ENCODE measurements at regions not wholly inside any gene's neighbourhood (a gene's known extent, or its start where the extent isn't known, plus 50 kb on each side); places are given as distances from the start of the nearest gene placed in this dataset.
A peak's percentile ranks its signal among the peaks of the same experiment; 100 is the strongest.

DNA sequence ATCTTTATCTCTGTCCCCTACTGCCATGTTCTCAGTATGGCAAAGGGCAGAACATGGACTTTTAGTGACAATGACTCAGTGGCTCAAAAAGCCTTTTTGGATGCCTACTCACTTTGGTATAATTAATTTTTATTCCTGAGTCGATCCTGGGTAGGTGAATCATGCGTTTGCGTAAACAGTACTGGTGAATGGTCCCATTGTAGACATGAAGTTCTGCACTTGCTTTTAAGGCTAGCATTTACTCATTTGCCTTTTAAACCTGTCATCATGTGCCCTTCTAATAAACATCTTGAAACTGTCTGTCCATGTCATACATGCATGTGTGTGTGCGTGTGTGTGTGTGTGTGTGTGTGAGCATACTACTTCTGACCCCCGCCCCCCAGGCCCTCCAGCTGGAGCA is 223.0 kb downstream of the AUH start:
- POLR2A ChIA-PET: interaction anchor here (1.6 kb wide), 1 partner anchor 12 kb away, joined by 9 read pairs; no protein-coding TSS in a partner anchor
- peaks cover 41% of the 10 kb centered on the region for H3K36me3 Mint-ChIP-seq
- no peak overlapping the region for H3K4me3 Mint-ChIP-seq
- no peaks in the 10 kb centered on the region for H3K27me3 Mint-ChIP-seq
- H3K27ac Mint-ChIP-seq: no peak overlapping the region
- peaks cover 8% of the 10 kb centered on the region for H3K9me3 Mint-ChIP-seq
- peaks cover 21% of the 10 kb centered on the region for H3K4me1 Mint-ChIP-seq
- DNase-seq (no peak), ATAC-seq (ENCODE audit: low read depth) (no peak)

DNA sequence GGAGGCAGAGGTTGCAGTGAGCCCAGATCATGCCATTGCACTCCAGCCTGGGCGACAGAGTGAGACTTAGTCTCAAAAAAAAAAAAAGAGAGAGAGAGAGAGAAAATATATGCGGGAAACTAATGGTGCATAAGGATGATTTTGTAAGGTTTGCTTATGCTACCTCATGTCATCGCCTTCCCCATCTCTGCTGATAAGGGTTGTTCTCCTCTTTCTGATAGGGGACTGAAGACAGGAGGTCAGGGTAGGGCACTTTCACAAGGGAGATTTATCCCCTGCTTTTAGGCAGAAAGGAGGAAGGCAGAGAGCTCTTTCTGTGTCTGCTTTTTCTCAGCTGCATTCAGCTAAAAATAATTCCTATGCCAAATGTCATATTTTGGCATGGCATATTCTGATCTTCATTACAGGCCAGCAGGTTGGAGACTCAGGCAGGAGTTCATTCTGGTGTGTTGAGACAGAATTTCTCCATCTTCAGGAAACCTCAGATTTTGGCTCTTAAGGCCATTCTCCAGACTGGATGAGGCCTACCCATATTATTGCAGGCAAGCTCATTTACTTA is 220.2 kb downstream of the AUH start:
- ATAC-seq (ENCODE audit: low read depth): no peak
- H3K4me1 Mint-ChIP-seq: peaks cover 36% of the 10 kb centered on the region
- DNase-seq: no peak
- H3K36me3 Mint-ChIP-seq: peaks cover 40% of the 10 kb centered on the region
- peaks cover 18% of the 10 kb centered on the region for H3K9me3 Mint-ChIP-seq
- no peak overlapping the region for H3K4me3 Mint-ChIP-seq
- POLR2A ChIA-PET: no interaction called here
- H3K27ac Mint-ChIP-seq: no peak overlapping the region
- no peaks in the 10 kb centered on the region for H3K27me3 Mint-ChIP-seq

DNA sequence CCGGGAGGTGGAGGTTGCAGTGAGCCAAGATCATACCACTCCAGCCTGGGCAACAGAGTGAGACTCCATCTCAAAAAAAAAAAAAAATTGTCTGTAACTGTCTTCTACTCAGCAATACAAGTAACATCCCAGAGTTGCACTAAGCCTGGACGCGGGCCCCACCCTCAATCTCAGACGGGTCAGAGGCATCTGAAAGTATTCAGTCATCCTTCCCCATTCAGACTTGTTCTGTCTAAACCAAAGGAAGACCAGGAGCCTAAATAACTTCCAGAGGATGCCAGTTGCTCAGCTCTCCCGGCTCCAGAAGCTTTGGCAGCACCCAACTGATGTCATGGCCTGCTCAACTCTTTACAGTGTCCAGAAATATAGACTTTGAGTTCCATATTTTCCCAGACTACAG is 218.6 kb downstream of the AUH start:
- H3K4me3 Mint-ChIP-seq: no peak overlapping the region
- no peak for DNase-seq
- H3K27me3 Mint-ChIP-seq: no peaks in the 10 kb centered on the region
- POLR2A ChIA-PET: no interaction called here
- peaks cover 40% of the 10 kb centered on the region for H3K4me1 Mint-ChIP-seq
- no peak for ATAC-seq (ENCODE audit: low read depth)
- H3K27ac Mint-ChIP-seq: no peak overlapping the region
- H3K36me3 Mint-ChIP-seq: peaks cover 42% of the 10 kb centered on the region
- peaks cover 19% of the 10 kb centered on the region for H3K9me3 Mint-ChIP-seq

DNA sequence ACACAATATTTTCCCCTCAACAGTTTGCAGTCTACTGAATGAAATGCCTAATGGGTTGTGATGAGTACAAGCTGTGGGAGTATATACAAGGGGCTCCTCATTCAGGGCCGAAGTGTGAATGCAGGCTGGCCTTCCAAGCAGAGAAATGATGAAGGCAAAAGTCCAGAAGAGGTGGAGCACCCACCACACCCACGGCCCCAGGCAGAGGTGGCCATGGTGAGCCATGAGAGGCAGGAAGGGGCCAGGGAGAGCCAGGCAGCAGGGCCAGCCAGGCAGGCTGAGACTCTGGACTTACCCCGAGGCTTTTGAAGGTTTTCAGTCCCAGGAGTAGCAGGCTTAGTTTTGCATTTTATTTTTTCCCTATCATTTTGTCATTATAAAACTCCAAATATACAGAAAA is 218.1 kb downstream of the AUH start:
- Mint-ChIP-seq H3K36me3 (peaks cover 42% of the 10 kb centered on the region), H3K4me1 (peaks cover 43% of the 10 kb centered on the region), H3K4me3 (no peak overlapping the region), H3K9me3 (peaks cover 20% of the 10 kb centered on the region), H3K27ac (no peak overlapping the region), H3K27me3 (no peaks in the 10 kb centered on the region)
- DNase-seq (no peak), ATAC-seq (ENCODE audit: low read depth) (no peak)
- POLR2A ChIA-PET: no interaction called here

DNA sequence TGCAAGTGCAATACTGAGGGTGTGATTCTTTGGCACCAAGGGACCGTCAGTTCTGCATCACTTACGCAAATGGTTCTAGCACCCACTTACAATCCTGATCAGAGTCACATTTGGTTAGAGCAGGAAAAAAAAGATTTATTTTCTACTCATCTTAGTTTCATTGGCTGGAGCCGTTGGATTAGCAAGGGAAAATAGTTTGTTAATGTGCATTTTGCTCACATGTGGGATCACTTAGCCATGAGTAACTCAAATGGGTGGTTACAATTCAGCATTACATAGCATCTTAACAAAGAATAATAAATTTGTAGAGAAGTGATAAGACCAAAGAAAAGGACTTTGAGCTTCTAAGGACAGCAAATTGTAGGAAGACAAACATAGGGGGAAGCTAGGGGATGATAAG is 216.9 kb downstream of the AUH start:
- Mint-ChIP-seq H3K9me3 (peaks cover 23% of the 10 kb centered on the region), H3K36me3 (peaks cover 46% of the 10 kb centered on the region), H3K4me3 (no peak overlapping the region), H3K27me3 (no peaks in the 10 kb centered on the region), H3K27ac (peak overlapping the region; percentile 80), H3K4me1 (peaks cover 48% of the 10 kb centered on the region)
- ATAC-seq (ENCODE audit: low read depth) (no peak), DNase-seq (no peak)
- POLR2A ChIA-PET: interaction anchor here (1.0 to 1.3 kb wide), 2 partner anchors 8 to 44 kb away, joined by 3 read pairs; no protein-coding TSS in a partner anchor

DNA sequence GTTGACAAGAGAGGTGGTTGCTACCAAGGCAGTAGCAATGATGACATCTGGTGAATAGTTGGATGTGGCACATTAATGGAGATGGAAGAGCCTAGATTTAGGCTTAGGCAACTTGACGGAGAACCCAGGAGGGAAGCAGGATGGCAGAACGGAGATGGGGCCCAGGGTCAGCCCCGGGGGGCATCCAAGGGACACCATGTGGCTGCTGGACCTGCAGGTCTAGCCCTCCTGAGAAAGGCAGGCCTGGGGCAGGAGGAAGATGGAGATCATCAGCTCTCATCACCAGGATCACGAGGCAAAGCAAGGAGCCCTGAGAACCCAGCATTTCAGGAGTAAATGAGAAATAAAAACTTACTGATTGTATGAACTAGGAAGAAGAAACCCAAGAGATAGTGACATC is 216.2 kb downstream of the AUH start:
- peaks cover 23% of the 10 kb centered on the region for H3K9me3 Mint-ChIP-seq
- H3K27me3 Mint-ChIP-seq: no peaks in the 10 kb centered on the region
- peaks cover 53% of the 10 kb centered on the region for H3K4me1 Mint-ChIP-seq
- peak overlapping the region; percentile 24 for H3K4me3 Mint-ChIP-seq
- H3K27ac Mint-ChIP-seq: peak overlapping the region; percentile 80
- POLR2A ChIA-PET: interaction anchor here (1.0 to 1.5 kb wide), 3 partner anchors 9 to 45 kb away, joined by 3 to 5 read pairs (median 3); no protein-coding TSS in a partner anchor
- DNase-seq (no peak), ATAC-seq (ENCODE audit: low read depth) (no peak)
- peaks cover 50% of the 10 kb centered on the region for H3K36me3 Mint-ChIP-seq

DNA sequence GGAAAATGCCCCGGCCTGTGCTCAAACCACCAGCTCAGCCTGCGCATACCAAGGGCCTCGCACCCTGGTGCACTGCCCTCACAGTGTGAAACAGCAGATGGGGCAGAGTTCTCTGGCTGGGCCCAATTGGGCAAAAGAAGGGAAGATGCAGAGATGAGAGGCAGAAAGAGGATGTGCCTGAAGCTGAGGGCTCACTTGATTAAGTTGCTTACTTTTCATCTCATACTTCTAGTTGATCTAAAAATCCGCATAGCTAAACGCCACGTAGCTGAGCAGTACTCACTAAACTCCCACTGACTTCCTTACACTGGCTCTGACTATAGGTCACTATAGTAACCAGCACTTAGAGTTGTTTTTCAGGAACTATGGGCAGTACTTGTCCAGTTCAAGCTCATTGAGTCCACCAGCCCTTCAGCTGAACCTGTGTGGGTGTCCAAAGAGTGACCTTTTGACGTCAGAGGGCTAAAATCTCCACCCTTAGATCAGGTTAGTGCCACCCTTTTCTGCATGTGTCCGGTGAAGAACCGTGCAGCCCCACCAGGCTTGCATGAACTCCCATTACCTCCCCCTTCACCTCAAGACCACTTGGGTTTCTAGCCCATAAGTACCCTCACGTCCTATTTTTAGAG is 215.2 kb downstream of the AUH start:
- peaks cover 57% of the 10 kb centered on the region for H3K4me1 Mint-ChIP-seq
- peak overlapping the region; percentile 87 for H3K27ac Mint-ChIP-seq
- H3K9me3 Mint-ChIP-seq: peaks cover 23% of the 10 kb centered on the region
- no peak overlapping the region for H3K4me3 Mint-ChIP-seq
- ATAC-seq (ENCODE audit: low read depth): no peak
- H3K27me3 Mint-ChIP-seq: no peaks in the 10 kb centered on the region
- peaks cover 47% of the 10 kb centered on the region for H3K36me3 Mint-ChIP-seq
- DNase-seq: no peak
- POLR2A ChIA-PET: interaction anchor here (1.2 to 1.6 kb wide), 4 partner anchors 16 to 46 kb away, joined by 4 to 7 read pairs (median 5); no protein-coding TSS in a partner anchor

DNA sequence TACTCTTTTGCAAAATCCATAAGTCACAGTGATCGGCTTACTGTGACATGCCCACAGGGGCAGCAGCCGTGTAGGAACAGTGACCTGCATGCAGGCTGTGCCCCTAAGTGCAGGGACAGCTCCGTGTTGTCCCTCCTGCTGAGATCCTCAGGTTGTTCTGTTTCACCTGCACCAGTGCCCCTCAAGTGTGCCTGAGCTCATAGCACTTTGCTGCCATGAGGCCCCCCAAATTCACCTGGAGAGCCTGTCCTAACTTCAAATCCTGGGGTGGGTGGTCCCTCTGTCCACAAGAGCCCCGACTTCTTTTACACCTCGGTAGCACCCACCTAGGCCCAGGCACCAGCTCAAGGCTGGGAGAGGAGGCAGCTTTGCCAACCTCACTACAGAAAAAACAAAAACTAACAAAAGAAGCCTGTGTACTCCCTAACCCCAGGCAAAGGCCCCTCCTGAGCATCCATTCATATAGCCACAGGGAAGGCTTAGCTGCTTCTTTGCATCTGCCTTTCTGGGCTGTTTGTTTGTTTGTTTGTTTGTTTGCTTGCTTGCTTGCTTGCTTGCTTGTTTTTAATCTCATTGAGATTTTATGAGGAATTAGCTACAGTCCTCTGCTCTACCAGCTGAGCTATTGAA is 214.5 kb downstream of the AUH start:
- ATAC-seq (ENCODE audit: low read depth): no peak
- Mint-ChIP-seq H3K9me3 (peaks cover 23% of the 10 kb centered on the region), H3K4me1 (peaks cover 64% of the 10 kb centered on the region), H3K36me3 (peaks cover 47% of the 10 kb centered on the region), H3K27ac (peak overlapping the region; percentile 87), H3K27me3 (no peaks in the 10 kb centered on the region), H3K4me3 (peak overlapping the region; percentile 64)
- POLR2A ChIA-PET: interaction anchor here (1.0 to 1.6 kb wide), 5 partner anchors 16 to 47 kb away, joined by 3 to 7 read pairs (median 5); no protein-coding TSS in a partner anchor
- no peak for DNase-seq

DNA sequence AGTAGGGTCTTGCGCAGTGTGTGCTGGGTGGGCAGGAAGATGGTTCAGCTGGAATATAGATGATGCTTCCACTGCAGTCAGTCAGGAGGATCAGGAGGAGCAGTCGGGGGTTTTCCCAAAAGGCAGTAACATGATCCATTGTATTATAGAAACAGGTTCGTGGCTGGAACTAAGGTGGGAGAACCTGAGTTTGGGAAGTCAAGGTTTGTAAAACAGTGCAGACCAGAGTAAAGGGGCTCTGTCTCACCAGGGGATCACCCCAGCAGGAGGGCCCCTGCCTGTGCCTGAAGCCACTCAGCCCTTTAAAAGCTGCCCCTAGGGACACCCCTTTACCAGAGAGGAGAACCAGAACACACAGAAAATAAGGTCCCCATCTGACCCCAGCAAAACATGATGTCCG is 213.4 kb downstream of the AUH start:
- peak overlapping the region; percentile 64 for H3K4me3 Mint-ChIP-seq
- peaks cover 53% of the 10 kb centered on the region for H3K36me3 Mint-ChIP-seq
- peaks cover 72% of the 10 kb centered on the region for H3K4me1 Mint-ChIP-seq
- peaks cover 27% of the 10 kb centered on the region for H3K9me3 Mint-ChIP-seq
- ATAC-seq (ENCODE audit: low read depth): no peak
- no peak for DNase-seq
- no peaks in the 10 kb centered on the region for H3K27me3 Mint-ChIP-seq
- peak overlapping the region; percentile 87 for H3K27ac Mint-ChIP-seq
- POLR2A ChIA-PET: interaction anchor here (1.4 kb wide), 1 partner anchor 49 kb away, joined by 4 read pairs; no protein-coding TSS in a partner anchor

DNA sequence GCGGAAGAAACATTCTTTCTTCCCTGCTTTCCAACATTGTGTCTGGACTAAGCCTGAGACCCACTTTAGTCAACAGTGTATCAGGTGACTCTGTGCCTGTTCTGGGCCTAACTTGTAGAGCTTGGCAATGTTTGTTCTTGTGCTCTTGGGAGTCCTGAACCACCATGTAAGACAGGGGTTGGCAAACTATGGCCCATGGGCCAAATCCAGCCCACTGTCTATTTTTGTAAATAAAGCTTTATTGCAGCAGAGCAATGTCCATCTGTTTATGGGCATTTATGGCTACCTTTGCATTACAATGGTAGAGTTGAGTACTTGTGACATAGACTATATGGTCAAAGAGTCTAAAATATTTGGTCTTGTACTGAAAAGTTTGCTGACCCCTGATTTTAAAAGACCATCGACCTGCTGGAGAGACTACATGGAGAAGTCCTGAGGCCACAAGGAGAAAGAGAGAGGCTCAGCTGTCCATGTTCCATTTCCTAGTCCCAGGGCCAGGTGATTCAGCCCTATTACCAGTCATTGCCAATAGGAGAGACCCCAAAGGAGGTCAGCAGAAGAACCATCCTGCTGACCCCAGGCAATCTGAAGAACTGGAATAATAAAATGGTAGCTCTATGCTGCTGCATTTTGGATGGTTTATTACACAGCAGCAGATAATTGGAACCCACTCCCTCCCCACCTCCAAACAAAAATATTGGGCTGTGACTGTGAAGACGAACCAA is 211.3 kb downstream of the AUH start:
- H3K27me3 Mint-ChIP-seq: no peaks in the 10 kb centered on the region
- H3K36me3 Mint-ChIP-seq: peaks cover 50% of the 10 kb centered on the region
- no peak for DNase-seq
- ATAC-seq (ENCODE audit: low read depth): no peak
- POLR2A ChIA-PET: interaction anchor here (0.7 to 5.6 kb wide), 14 partner anchors 11 to 211 kb away, joined by 3 to 56 read pairs (median 5); no protein-coding TSS in a partner anchor
- peak overlapping the region; percentile 53 for H3K4me3 Mint-ChIP-seq
- H3K4me1 Mint-ChIP-seq: peaks cover 71% of the 10 kb centered on the region
- peaks cover 16% of the 10 kb centered on the region for H3K9me3 Mint-ChIP-seq
- peak overlapping the region; percentile 88 for H3K27ac Mint-ChIP-seq

DNA sequence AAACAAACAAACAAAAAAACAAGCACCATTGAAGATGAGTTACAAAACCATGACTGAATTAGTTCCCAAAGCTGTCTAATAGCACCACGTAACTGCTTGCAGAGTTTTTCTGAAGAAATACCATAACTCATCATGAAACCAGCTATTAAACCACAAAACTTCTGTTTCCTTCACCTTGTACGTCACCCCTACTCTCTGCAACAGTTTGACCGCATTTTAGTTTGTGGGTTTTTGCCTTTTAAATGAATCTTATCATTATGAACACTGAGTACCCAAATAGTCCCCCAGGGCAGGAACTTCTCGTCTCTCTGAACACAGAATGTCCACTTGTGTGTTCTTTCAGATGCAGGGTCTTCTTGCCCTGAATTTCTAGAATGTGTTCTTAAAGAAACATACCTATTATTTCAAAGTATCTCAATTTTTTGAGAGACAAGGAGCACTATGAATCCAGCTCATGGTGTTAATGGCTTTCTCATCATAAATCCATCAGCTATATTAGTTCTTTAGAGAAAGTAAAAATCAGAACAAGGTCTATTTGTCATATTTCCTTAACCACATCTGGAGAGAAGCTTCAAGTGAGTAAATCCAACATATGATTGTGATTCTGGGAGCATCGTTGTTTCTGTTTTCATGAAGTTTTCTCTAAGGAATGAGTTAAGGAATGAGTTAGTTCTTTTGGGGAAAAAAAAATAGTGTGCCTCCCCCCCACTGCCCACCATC is 210.6 kb downstream of the AUH start:
- Mint-ChIP-seq H3K27me3 (no peaks in the 10 kb centered on the region), H3K4me1 (peaks cover 70% of the 10 kb centered on the region), H3K27ac (peak overlapping the region; percentile 88), H3K9me3 (peaks cover 13% of the 10 kb centered on the region), H3K4me3 (peak overlapping the region; percentile 53), H3K36me3 (peaks cover 52% of the 10 kb centered on the region)
- DNase-seq (no peak), ATAC-seq (ENCODE audit: low read depth) (peak; percentile 89)
- POLR2A ChIA-PET: interaction anchor here (0.7 to 5.6 kb wide), 15 partner anchors 10 to 210 kb away, joined by 3 to 56 read pairs (median 5); no protein-coding TSS in a partner anchor

DNA sequence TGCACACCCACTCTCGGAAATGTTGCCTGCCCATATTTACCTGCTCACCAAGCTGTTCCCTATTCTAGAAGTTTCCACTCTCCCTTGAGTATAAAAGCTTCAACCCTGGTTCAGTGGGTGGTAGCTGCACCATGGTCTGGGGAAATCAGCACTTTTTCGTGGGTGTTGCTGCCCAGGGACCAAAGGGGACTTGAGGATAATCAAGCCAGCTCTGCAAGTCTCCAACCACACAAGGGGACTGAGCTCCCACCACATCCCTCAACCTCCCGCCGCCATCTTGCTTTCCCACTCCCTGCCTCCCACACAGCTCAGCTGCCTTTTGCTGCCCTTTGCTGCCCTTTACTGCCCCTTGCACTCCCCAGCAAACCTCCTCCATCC is 210.0 kb downstream of the AUH start:
- Mint-ChIP-seq H3K27me3 (no peaks in the 10 kb centered on the region), H3K4me3 (peak overlapping the region; percentile 53), H3K4me1 (peaks cover 70% of the 10 kb centered on the region), H3K27ac (peak overlapping the region; percentile 88), H3K36me3 (peaks cover 56% of the 10 kb centered on the region), H3K9me3 (peaks cover 13% of the 10 kb centered on the region)
- POLR2A ChIA-PET: interaction anchor here (0.6 to 5.6 kb wide), 8 partner anchors 13 to 270 kb away, joined by 3 to 56 read pairs (median 8); no protein-coding TSS in a partner anchor
- DNase-seq: no peak
- no peak for ATAC-seq (ENCODE audit: low read depth)

Data from activated naive CD8-positive, alpha-beta T cell treated with anti-CD3 and anti-CD28 coated beads, Interleukin-2, amount 10 ng/mL, durations not matched to agents 7 days and 5 days (primary cell).